ENCODE measurements at regions not wholly inside any gene's neighbourhood (a gene's known extent, or its start where the extent isn't known, plus 50 kb on each side); places are given as distances from the start of the nearest gene placed in this dataset.

- Histone ChIP-seq H3K9me3 (peaks cover 0 to 2% (median 0%) of the 10 kb centered on the region in 12 donors), H3K36me3 (no peaks in the 10 kb centered on the region), H3K4me3 (no peak overlapping the region), H3K27me3 (no peaks in the 10 kb centered on the region), H3K4me1 (peaks cover 0 to 8% (median 0%) of the 10 kb centered on the region in 12 donors), H3K27ac (no peak overlapping the region)
- intact Hi-C loops (cut with DNase I), result no loop called here
- 69 to 88% (median 75%) methylated on average over 4 of the region's 4 CpGs for WGBS, 4 donors
- DNase-seq (no peak), ATAC-seq (no peak)
- TF ChIP-seq POLR2A (IDR thresholded peaks at IDR 0.05) (no peak), CTCF (IDR thresholded peaks at IDR 0.05) (no peak)
Observed at GRCh38 chr11:87374038-87374807, 336.5 kb downstream of the TMEM135 start.

Data from heart left ventricle (tissue), 16 donors.